K562 (cell line): ENCODE measurements at regions not wholly inside any gene's neighbourhood (a gene's known extent, or its start where the extent isn't known, plus 50 kb on each side); places are given as distances from the start of the nearest gene placed in this dataset.

ENCODE experiments used
- ATAC-seq: fragments of 200-7000 bp; cut with Tn5 transposase; 3 replicates; pipeline ENCODE4 v1.9.1; 2020; ENCODE audit warnings: moderate library complexity
- BruUV-seq: library from RNA; stranded (reverse); fragments of 400-500 nt; replicated peaks from 2 replicates; lab custom pipeline; 2021; lab: Mats Ljungman, UMichigan
- CTCF ChIA-PET: fragments of 300-600 bp; formaldehyde crosslinking; extraction: SDS; loops from one replicate; lab custom pipeline; 2021; ENCODE audit warnings: low intra/inter-chr PET ratio; lab: Yijun Ruan, JAX
- POLR2A ChIA-PET: fragments of 300-600, 350-650 bp; sonication (Branson Sonifier 250); formaldehyde crosslinking; extraction: SDS; loops from one replicate; lab custom pipeline; 2021; ENCODE audit warnings: antibody characterized with exemption, inconsistent platforms; lab: Yijun Ruan, JAX
- DNase-seq, 4 experiments: peaks; one replicate each; pipeline versions ENCODE4 v3.0.0 to v3.0.0-alpha.2; 2011 to 2018; ENCODE audit warnings: low spot score in 3 of 4, mixed read lengths in 3 of 4; ENCODE audit errors: extremely low read depth in 1 of 4
- FAIRE-seq: peaks from 2 replicates; lab custom pipeline; 2011; peaks lifted over from hg19 to GRCh38; lab: Jason Lieb, UNC
- H2AFZ ChIP-seq: 2 replicates; pipeline ENCODE4 v1.6.0; 2011; ENCODE audit warnings: low read depth, low read length, control low read depth, inconsistent platforms
- H3K27ac ChIP-seq: fragments of 200-600 bp; 3 replicates; pipeline ENCODE4 v1.8.0; 2011; ENCODE audit warnings: low read depth, mild to moderate bottlenecking, control low read depth, inconsistent platforms, low read length, moderate library complexity, mixed read lengths; ENCODE audit errors: extremely low read depth
- H3K27me3 ChIP-seq, 2 experiments: fragments of 300-600 bp in 1 of 2; 2 replicates in 1 of 2; 3 replicates in 1 of 2; pipeline versions ENCODE4 v1.6.0 to v1.8.0; 2011; ENCODE audit warnings: inconsistent platforms in 2 of 2, low read length in 2 of 2, mild to moderate bottlenecking in 1 of 2, mixed read lengths in 1 of 2, moderate library complexity in 1 of 2; ENCODE audit not compliant: control insufficient read depth in 2 of 2, insufficient read depth in 2 of 2
- H3K36me3 ChIP-seq: fragments of 300-600 bp; 3 replicates; pipeline ENCODE4 v1.8.0; 2011; ENCODE audit warnings: mild to moderate bottlenecking, low read length, inconsistent platforms; ENCODE audit not compliant: control insufficient read depth, insufficient read depth
- H3K4me1 ChIP-seq, 2 experiments: fragments of 200-600 bp in 1 of 2; replicated peaks in 1 of 2; 2 replicates in 1 of 2; 3 replicates in 1 of 2; pipeline versions ENCODE4 v1.5.1 to v1.8.0; 2011; ENCODE audit warnings: inconsistent platforms in 2 of 2, low read length in 2 of 2, mild to moderate bottlenecking in 1 of 2, mixed read lengths in 1 of 2, moderate library complexity in 1 of 2; ENCODE audit not compliant: control insufficient read depth in 2 of 2, insufficient read depth in 2 of 2
- H3K4me2 ChIP-seq: 2 replicates; pipeline ENCODE4 v1.6.1; 2011; ENCODE audit warnings: low read length, control low read depth, inconsistent platforms, mixed read lengths; ENCODE audit not compliant: insufficient read depth
- H3K4me3 ChIP-seq: fragments of 200-600 bp; sonication (generic), shearing (Covaris generic); 2 replicates; pipeline ENCODE4 v1.5.1; 2016; ENCODE audit warnings: control low read depth, inconsistent platforms
- H3K79me2 ChIP-seq: fragments of 200-600 bp; 3 replicates; pipeline ENCODE4 v1.8.0; 2011; ENCODE audit warnings: low read length, inconsistent platforms; ENCODE audit not compliant: control insufficient read depth, insufficient read depth
- H3K9ac ChIP-seq, 2 experiments: 2 replicates each; pipeline versions ENCODE4 v1.6.0 to v1.6.1; 2011; ENCODE audit warnings: low read depth in 2 of 2, low read length in 2 of 2, control low read depth in 1 of 2, inconsistent platforms in 1 of 2, mild to moderate bottlenecking in 1 of 2, mixed read lengths in 1 of 2; ENCODE audit not compliant: insufficient read depth in 1 of 2
- H3K9me1 ChIP-seq: one replicate; pipeline ENCODE4 v1.6.0; 2011; ENCODE audit warnings: inconsistent platforms, mild to moderate bottlenecking, low read length, moderate library complexity; ENCODE audit not compliant: control insufficient read depth, insufficient read depth
- H3K9me3 ChIP-seq: replicated peaks from 2 replicates; pipeline ENCODE4 v1.5.1; 2011; ENCODE audit warnings: low read depth, low read length, inconsistent platforms; ENCODE audit not compliant: control insufficient read depth, insufficient read depth
- H4K20me1 ChIP-seq: replicated peaks from 2 replicates; pipeline ENCODE4 v1.6.1; 2011; ENCODE audit warnings: low read length, inconsistent platforms, mixed read lengths; ENCODE audit not compliant: control insufficient read depth, insufficient read depth
- BRF2 ChIP-seq: IDR thresholded peaks from 3 replicates; pipeline ENCODE4 v1.6.1; 2011; ENCODE audit warnings: borderline replicate concordance, mild to moderate bottlenecking; ENCODE audit not compliant: insufficient read length, insufficient read depth
- CREM ChIP-seq: IDR thresholded peaks from 2 replicates; pipeline ENCODE4 v1.6.1; 2014; ENCODE audit warnings: antibody characterized with exemption, low read depth
- E2F6 ChIP-seq, 2 experiments: IDR thresholded peaks; 2 replicates each; pipeline ENCODE4 v1.6.1; 2011; ENCODE audit warnings: borderline replicate concordance in 1 of 2, control low read depth in 1 of 2, low read depth in 1 of 2, low read length in 1 of 2, mild to moderate bottlenecking in 1 of 2, mixed read lengths in 1 of 2, moderate library complexity in 1 of 2; ENCODE audit not compliant: insufficient read depth in 1 of 2, insufficient read length in 1 of 2, poor library complexity in 1 of 2, severe bottlenecking in 1 of 2; ENCODE audit errors: extremely low read depth in 1 of 2
- E2F8 ChIP-seq: fragments of 450-650 bp; IDR thresholded peaks from 2 replicates; pipeline ENCODE4 v1.7.1; 2018; ENCODE audit warnings: mild to moderate bottlenecking, low read depth; ENCODE audit not compliant: partially characterized antibody
- FUS ChIP-seq: fragments of 200-400 bp; formaldehyde crosslinking; optimal IDR thresholded peaks from 2 replicates; pipeline ENCODE3; 2017; ENCODE audit warnings: low read depth, low read length
- NBN ChIP-seq: fragments of 450-650 bp; IDR thresholded peaks from 2 replicates; pipeline ENCODE4 v1.6.1; 2016; ENCODE audit warnings: low read depth, mild to moderate bottlenecking
- NFIX ChIP-seq: fragments of 250-450 bp; sonication (Bioruptor Pico); IDR thresholded peaks from 2 replicates; pipeline ENCODE4 v1.4.0; 2020; ENCODE audit warnings: low read depth, mild to moderate bottlenecking, moderate library complexity
- NONO ChIP-seq, 2 experiments: fragments of 200-400 bp in 1 of 2; fragments of 450-650 bp in 1 of 2; formaldehyde crosslinking in 1 of 2; IDR thresholded peaks; 2 replicates each; pipeline ENCODE4 v1.6.1; 2017; ENCODE audit warnings: low read depth in 2 of 2, mild to moderate bottlenecking in 2 of 2, moderate library complexity in 2 of 2, low read length in 1 of 2
- SAFB ChIP-seq: fragments of 200-400 bp; formaldehyde crosslinking; IDR thresholded peaks from 2 replicates; pipeline ENCODE4 v1.6.1; 2017; ENCODE audit warnings: low read depth, low read length, borderline replicate concordance
- SMAD1 ChIP-seq: fragments of 150-350 bp; IDR thresholded peaks from 2 replicates; pipeline ENCODE4 v1.6.1; 2014; ENCODE audit warnings: low read length, low read depth; ENCODE audit not compliant: partially characterized antibody
- SMAD3 ChIP-seq: fragments of 450-650 bp; formaldehyde crosslinking; conservative IDR thresholded peaks from 2 replicates; pipeline ENCODE4 v1.4.0; 2020; ENCODE audit warnings: mild to moderate bottlenecking
- TRIM24 ChIP-seq, 2 experiments: fragments of 450-650 bp; IDR thresholded peaks; 2 replicates each; pipeline ENCODE4 v1.6.1; 2016
- ZNF449 ChIP-seq: fragments of 250-450 bp; sonication (Bioruptor Pico); IDR thresholded peaks from 2 replicates; pipeline ENCODE4 v1.8.0; 2022; ENCODE audit warnings: moderate library complexity, mild to moderate bottlenecking, inconsistent platforms
- ZNF586 ChIP-seq: fragments of 450-650 bp; formaldehyde crosslinking; conservative IDR thresholded peaks from 2 replicates; pipeline ENCODE4 v1.4.0; 2020; ENCODE audit warnings: mild to moderate bottlenecking, moderate library complexity
- ZNF589 ChIP-seq: fragments of 200-800 bp; sonication (Bioruptor generic); IDR thresholded peaks from 2 replicates; pipeline ENCODE4 v1.6.1; 2016; ENCODE audit warnings: low read depth, missing genetic modification characterization, missing compliant biosample characterization
- ZNF79 ChIP-seq: fragments of 250-450 bp; sonication (Bioruptor Pico); IDR thresholded peaks from 2 replicates; pipeline ENCODE4 v1.4.0; 2020; ENCODE audit warnings: low read depth, mild to moderate bottlenecking, moderate library complexity
- WGBS: fragments of 100-300 bp; shearing (Covaris generic); methylation state at CpG from one replicate; pipeline ENCODE4 v1.1.6; 2016; ENCODE audit warnings: low coverage, mixed read lengths; ENCODE audit not compliant: insufficient coverage; ENCODE audit errors: missing lambda C conversion rate; 5-methylcytosine and 5-hydroxymethylcytosine counted together
- in situ Hi-C: fragments of 300-500 bp; cut with MboI; formaldehyde crosslinking; loops from 4 replicates; pipeline ENCODE4 v1.15.0; 2018; ENCODE audit warnings: inconsistent platforms, mixed read lengths
- intact Hi-C: fragments of 100-400 bp; cut with micrococcal nuclease; formaldehyde crosslinking; loops from 2 replicates; pipeline ENCODE4 v1.14.2; 2022

GRCh38 chr21:39124681-39125251, 58.5 kb downstream of the PSMG1 start:
- ATAC-seq (no peak), DNase-seq (no peak), FAIRE-seq (peak; percentile 52)
- intact Hi-C loops: loop anchor here (10.0 kb wide), 1 partner anchor 200 kb away; no protein-coding TSS in a partner anchor
- no peaks in the 10 kb centered on the region for H4K20me1 ChIP-seq
- no peak overlapping the region for H3K9ac ChIP-seq
- WGBS: 2% methylated on average over 7 of the region's 7 CpGs
- no peaks in the 10 kb centered on the region for H3K9me1 ChIP-seq
- in situ Hi-C loops: no loop called here
- H3K4me3 ChIP-seq: no peak overlapping the region
- no peaks in the 10 kb centered on the region for H3K79me2 ChIP-seq
- H3K27ac ChIP-seq: no peak overlapping the region
- H3K36me3 ChIP-seq: no peaks in the 10 kb centered on the region
- no peaks in the 10 kb centered on the region for H3K9me3 ChIP-seq
- CTCF ChIA-PET: no interaction called here
- BruUV-seq: no TSS peak
- H3K27me3 ChIP-seq: peaks cover 6 to 23% of the 10 kb centered on the region in 2 experiments; a peak in 4 of 5 replicates
- H3K4me1 ChIP-seq: no peaks in the 10 kb centered on the region
- no peak overlapping the region for H3K4me2 ChIP-seq
- H2AFZ ChIP-seq: no peak overlapping the region
- POLR2A ChIA-PET: no interaction called here
- TF ChIP-seq SMAD3 (CRISPR knock-in tag) (no peak), E2F8 (no peak), NBN (no peak), ZNF449 (no peak), SMAD1 (no peak), SAFB (no peak), TRIM24 (IDR thresholded peaks at IDR 0.05) (no peak), ZNF586 (CRISPR knock-in tag) (no peak), ZNF589 (CRISPR knock-in tag) (no peak), ZNF79 (no peak), NONO (IDR thresholded peaks at IDR 0.05; ENCODE audit: low read depth in 2 of 2, low read length in 1 of 2) (no peak), E2F6 (IDR thresholded peaks at IDR 0.05; ENCODE audit: borderline replicate concordance in 1 of 2, extremely low read depth in 1 of 2, insufficient read depth in 1 of 2, insufficient read length in 1 of 2, low read depth in 1 of 2, low read length in 1 of 2, poor library complexity in 1 of 2, severe bottlenecking in 1 of 2) (no peak), CREM (no peak), BRF2 (no peak), NFIX (CRISPR knock-in tag) (no peak), FUS (no peak)
